ENCODE measurements at regions not wholly inside any gene's neighbourhood (a gene's known extent, or its start where the extent isn't known, plus 50 kb on each side); places are given as distances from the start of the nearest gene placed in this dataset.
A peak's percentile ranks its signal among the peaks of the same experiment; 100 is the strongest.

DNA sequence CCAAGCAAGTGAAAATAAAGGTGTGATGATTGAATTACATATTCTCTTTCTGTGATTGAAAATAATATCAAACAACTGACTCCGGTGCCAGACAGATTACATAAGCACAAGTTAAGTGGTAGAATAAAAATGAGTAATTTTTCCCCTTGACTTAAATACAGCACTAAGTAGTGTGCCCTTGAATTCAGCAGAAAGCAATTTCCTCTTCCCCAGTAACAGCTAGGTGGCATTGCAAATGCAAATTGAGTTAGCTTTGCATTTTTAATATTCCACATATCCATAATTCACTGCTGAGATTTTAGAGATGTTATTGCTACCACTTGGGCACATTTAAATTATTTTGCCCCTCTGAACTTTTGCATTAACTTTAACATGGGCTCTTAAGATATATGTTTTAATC, 89.8 kb upstream of the NPVF start:
- TF ChIP-seq, protein P1, sequence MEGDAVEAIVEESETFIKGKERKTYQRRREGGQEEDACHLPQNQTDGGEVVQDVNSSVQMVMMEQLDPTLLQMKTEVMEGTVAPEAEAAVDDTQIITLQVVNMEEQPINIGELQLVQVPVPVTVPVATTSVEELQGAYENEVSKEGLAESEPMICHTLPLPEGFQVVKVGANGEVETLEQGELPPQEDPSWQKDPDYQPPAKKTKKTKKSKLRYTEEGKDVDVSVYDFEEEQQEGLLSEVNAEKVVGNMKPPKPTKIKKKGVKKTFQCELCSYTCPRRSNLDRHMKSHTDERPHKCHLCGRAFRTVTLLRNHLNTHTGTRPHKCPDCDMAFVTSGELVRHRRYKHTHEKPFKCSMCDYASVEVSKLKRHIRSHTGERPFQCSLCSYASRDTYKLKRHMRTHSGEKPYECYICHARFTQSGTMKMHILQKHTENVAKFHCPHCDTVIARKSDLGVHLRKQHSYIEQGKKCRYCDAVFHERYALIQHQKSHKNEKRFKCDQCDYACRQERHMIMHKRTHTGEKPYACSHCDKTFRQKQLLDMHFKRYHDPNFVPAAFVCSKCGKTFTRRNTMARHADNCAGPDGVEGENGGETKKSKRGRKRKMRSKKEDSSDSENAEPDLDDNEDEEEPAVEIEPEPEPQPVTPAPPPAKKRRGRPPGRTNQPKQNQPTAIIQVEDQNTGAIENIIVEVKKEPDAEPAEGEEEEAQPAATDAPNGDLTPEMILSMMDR (conservative IDR thresholded peaks at IDR 0.05; ENCODE audit: low read length), result 0 out of 2 replicates have a peak, but pooled peaks have one; percentile 26
- TF ChIP-seq EZH2phosphoT487 (IDR thresholded peaks at IDR 0.05; ENCODE audit: borderline replicate concordance, low read depth, low read length), result no peak

All from OCI-LY7 (cell line).